Tibial artery (tissue), 4 donors: ENCODE measurements at regions not wholly inside any gene's neighbourhood (a gene's known extent, or its start where the extent isn't known, plus 50 kb on each side); places are given as distances from the start of the nearest gene placed in this dataset.

ENCODE experiments used
- DNase-seq, 2 donors: peaks; one replicate each; pipeline ENCODE4 v3.0.0-alpha.2; 2019
- H3K27ac ChIP-seq, 2 donors: fragments of 200-600 bp; sonication (generic) in 1 of 2; 1 replicate in 1 of 2; 2 replicates in 1 of 2; pipeline ENCODE4 v1.5.1; 2018 to 2019; ENCODE audit warnings: mild to moderate bottlenecking in 1 of 2
- H3K27me3 ChIP-seq, 2 donors: fragments of 200-600 bp; sonication (generic) in 1 of 2; one replicate each; pipeline versions ENCODE4 v1.5.1 to v1.6.0; 2016 to 2019
- H3K36me3 ChIP-seq, 3 donors: fragments of 200-600 bp; sonication (generic) in 2 of 3; one replicate each; pipeline ENCODE4 v1.5.1; 2016 to 2019; ENCODE audit warnings: mild to moderate bottlenecking in 2 of 3
- H3K4me1 ChIP-seq, 4 donors: fragments of 200-600 bp; sonication (generic) in 2 of 4; 1 replicate in 3 of 4; 2 replicates in 1 of 4; pipeline ENCODE4 v1.5.1; 2016 to 2019
- H3K4me3 ChIP-seq, 2 donors: fragments of 200-600 bp; sonication (generic) in 1 of 2; 1 replicate in 1 of 2; 2 replicates in 1 of 2; pipeline ENCODE4 v1.5.1; 2018 to 2019; ENCODE audit warnings: mild to moderate bottlenecking in 2 of 2
- H3K9me3 ChIP-seq, 3 donors: fragments of 200-600 bp; sonication (generic) in 1 of 3; one replicate each; pipeline ENCODE4 v1.5.1; 2016 to 2019
- CTCF ChIP-seq, 2 experiments: fragments of 200-600 bp in 1 of 2; fragments of 450-650 bp in 1 of 2; IDR thresholded peaks; one replicate each; pipeline ENCODE4 v1.5.1; 2017 to 2019; ENCODE audit warnings: antibody characterized with exemption in 2 of 2, mild to moderate bottlenecking in 1 of 2, moderate library complexity in 1 of 2
- intact Hi-C: fragments of 100-400 bp; cut with DNase I; formaldehyde crosslinking; loops from one replicate; pipeline ENCODE4 v1.15.0; 2023; ENCODE audit warnings: low total_unique reads

GRCh38 chr6:156167625-156168071 is 609.5 kb upstream of the ARID1B start:
- H3K27ac ChIP-seq, result peak overlapping the region; percentile 55 to 65
- H3K27me3 ChIP-seq, result no peaks in the 10 kb centered on the region
- H3K4me1 ChIP-seq, result peaks cover 0 to 15% (median 3%) of the 10 kb centered on the region in 4 donors
- no peaks in the 10 kb centered on the region for H3K36me3 ChIP-seq
- DNase-seq, result peak in 1 of 2 donors; percentile 24
- H3K4me3 ChIP-seq, result peak overlapping the region; percentile 45 to 48
- no peak for TF ChIP-seq CTCF (IDR thresholded peaks at IDR 0.05)
- no peaks in the 10 kb centered on the region for H3K9me3 ChIP-seq
- intact Hi-C loops, result no loop called here

- H3K36me3 ChIP-seq, result no peaks in the 10 kb centered on the region
- no peaks in the 10 kb centered on the region for H3K27me3 ChIP-seq
- H3K27ac ChIP-seq, result peak overlapping the region; percentile 55 to 65
- peak in 1 of 2 donors; percentile 25 for DNase-seq
- intact Hi-C loops, result no loop called here
- TF ChIP-seq CTCF (IDR thresholded peaks at IDR 0.05), result no peak
- H3K4me3 ChIP-seq, result peak overlapping the region; percentile 45 to 48
- H3K9me3 ChIP-seq, result no peaks in the 10 kb centered on the region
- H3K4me1 ChIP-seq, result peaks cover 0 to 15% (median 3%) of the 10 kb centered on the region in 4 donors
Observed at GRCh38 chr6:156167016-156167624, 610.1 kb upstream of the ARID1B start.

- Histone ChIP-seq H3K9me3 (no peaks in the 10 kb centered on the region), H3K4me3 (no peak overlapping the region), H3K36me3 (no peaks in the 10 kb centered on the region), H3K27me3 (no peaks in the 10 kb centered on the region), H3K4me1 (peaks cover 0 to 15% (median 3%) of the 10 kb centered on the region in 4 donors), H3K27ac (no peak overlapping the region)
- DNase-seq, result no peak
- intact Hi-C loops, result no loop called here
- no peak for TF ChIP-seq CTCF (IDR thresholded peaks at IDR 0.05)
Observed at GRCh38 chr6:156166093-156166492, 611.1 kb upstream of the ARID1B start.

GRCh38 chr6:156164701-156165452 is 612.3 kb upstream of the ARID1B start:
- Histone ChIP-seq H3K27ac (no peak overlapping the region), H3K4me1 (peaks cover 0 to 15% (median 3%) of the 10 kb centered on the region in 4 donors), H3K36me3 (no peaks in the 10 kb centered on the region), H3K27me3 (no peaks in the 10 kb centered on the region), H3K9me3 (no peaks in the 10 kb centered on the region), H3K4me3 (no peak overlapping the region)
- intact Hi-C loops, result no loop called here
- no peak for TF ChIP-seq CTCF (IDR thresholded peaks at IDR 0.05)
- no peak for DNase-seq

GRCh38 chr6:156163311-156163710 is 613.9 kb upstream of the ARID1B start:
- no peak overlapping the region for H3K27ac ChIP-seq
- intact Hi-C loops, result no loop called here
- TF ChIP-seq CTCF (IDR thresholded peaks at IDR 0.05), result no peak

More at GRCh38 chr6:156163311-156163710, 613.9 kb upstream of the ARID1B start:
- Histone ChIP-seq H3K36me3 (no peaks in the 10 kb centered on the region), H3K4me3 (no peak overlapping the region), H3K27me3 (no peaks in the 10 kb centered on the region), H3K4me1 (peaks cover 0 to 15% (median 3%) of the 10 kb centered on the region in 4 donors), H3K9me3 (no peaks in the 10 kb centered on the region)
- DNase-seq, result no peak
